GM10266 (cell line): ENCODE measurements at regions not wholly inside any gene's neighbourhood (a gene's known extent, or its start where the extent isn't known, plus 50 kb on each side); places are given as distances from the start of the nearest gene placed in this dataset.

Source experiments
- DNase-seq: peaks from one replicate; pipeline ENCODE4 v3.0.0; 2012; ENCODE audit errors: extremely low spot score
- CTCF ChIP-seq: IDR thresholded peaks from 2 replicates; pipeline ENCODE4 v1.5.1; 2012; ENCODE audit warnings: mild to moderate bottlenecking, low read depth; ENCODE audit not compliant: control insufficient read depth, insufficient read depth; ENCODE audit errors: missing control alignments

DNA sequence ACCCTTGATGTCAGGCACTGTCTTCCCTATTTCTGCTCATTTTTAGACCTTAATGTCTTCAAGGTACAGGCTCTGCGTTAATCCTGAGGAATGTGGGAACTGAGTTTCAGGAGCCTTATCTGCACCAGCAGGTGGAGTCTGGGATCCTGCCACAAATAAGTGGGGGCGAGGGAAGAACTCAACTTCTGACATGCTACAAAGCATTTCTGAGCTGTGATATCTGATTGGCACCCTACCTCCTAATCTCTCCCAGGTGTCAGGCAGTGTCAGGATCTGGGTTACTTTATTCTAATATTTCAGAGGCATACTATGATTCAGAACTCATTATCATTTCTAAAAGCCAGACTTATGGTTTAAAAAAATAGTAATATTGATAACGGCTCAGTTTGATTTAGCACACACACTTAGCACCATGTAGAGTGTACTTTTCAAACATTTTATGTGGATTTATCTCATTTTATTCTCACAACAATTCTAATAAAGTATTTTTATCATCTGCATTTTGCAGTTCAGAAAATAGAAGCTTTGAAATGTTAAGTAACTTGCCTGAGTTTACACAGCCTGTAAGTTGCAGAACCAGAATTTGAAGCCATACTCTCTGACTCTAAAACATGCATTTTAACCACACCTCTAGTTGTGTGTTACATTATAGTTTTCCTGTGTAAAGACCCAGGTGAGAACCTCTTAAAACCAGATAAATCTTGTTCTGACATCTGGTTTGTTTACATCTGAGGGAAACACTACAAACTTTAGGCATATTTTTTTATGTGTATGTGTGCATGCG is 358.6 kb downstream of the TDRD3 start:
- no peak for TF ChIP-seq CTCF
- no peak for DNase-seq

DNA sequence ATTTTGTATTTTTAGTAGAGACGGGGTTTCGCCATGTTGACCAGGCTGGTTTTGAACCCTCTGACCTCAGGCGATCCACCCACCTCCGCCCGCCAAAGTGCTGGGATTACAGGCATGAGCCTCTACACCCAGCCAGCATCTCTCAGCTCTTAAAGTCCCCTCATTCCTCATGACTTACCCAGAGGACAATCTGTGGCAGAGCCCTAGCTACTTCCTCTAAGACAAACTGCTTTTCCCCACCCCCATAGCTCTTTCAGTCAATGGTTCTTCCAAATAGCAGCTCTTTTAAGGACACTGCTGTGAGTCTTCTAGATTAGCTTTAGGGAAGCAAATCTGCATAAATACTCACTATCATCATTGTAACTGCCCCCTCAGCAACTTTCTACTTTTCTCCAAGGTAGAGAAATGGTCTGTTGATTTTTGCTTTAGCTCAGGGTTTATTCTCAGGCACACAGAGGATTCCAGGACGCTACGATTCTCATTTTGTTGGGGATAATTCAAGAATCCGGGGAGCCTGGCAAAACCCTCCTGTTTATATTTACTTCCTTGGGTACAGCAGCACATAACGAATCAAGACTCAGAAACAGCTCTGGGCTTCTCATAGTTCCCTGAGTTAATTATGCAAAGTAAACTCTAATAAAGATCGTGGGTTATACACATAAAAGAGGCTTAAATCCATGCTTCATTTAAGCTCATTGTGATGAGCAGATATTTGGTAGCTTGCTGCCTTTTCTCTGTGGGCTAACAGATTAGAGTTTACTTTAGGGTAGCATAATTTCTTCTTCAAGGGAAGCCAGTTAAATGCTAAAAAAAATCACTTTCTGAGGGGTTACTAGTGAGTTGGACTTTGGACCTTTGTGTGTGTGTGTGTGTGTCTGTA is 357.4 kb downstream of the TDRD3 start:
- no peak for TF ChIP-seq CTCF
- DNase-seq = no peak

GRCh38 chr13:60753641-60754040 is 356.6 kb downstream of the TDRD3 start:
- TF ChIP-seq CTCF = no peak
- DNase-seq = no peak

- TF ChIP-seq CTCF = no peak
- no peak for DNase-seq
These were observed 348.3 kb downstream of the TDRD3 start for GRCh38 chr13:60745343-60745742.

DNA sequence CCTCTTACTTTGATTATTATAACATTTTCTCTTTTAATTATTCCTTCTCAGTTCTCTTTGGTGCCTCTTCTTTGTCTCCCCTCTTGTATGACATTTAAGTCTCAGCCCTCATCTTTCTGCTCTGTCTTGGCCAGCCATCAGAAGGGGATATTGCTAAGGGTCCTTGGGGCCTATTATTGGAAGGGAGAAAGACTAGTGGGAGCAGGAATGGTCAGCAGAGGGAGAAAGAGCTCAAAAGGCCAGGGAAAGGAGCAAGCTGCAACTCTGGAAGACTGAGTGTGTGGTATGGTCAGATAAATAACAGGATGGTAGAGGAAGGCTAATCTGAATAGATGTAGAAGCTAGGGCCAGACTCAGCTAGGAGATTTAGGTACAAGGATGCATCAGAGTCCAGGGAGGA is 336.9 kb downstream of the TDRD3 start:
- DNase-seq = no peak
- TF ChIP-seq CTCF = no peak

GRCh38 chr13:60727140-60727539 is 330.1 kb downstream of the TDRD3 start:
- no peak for TF ChIP-seq CTCF
- no peak for DNase-seq

- DNase-seq = no peak
- no peak for TF ChIP-seq CTCF
These were observed 324.0 kb downstream of the TDRD3 start for GRCh38 chr13:60721063-60721462.
